H1 (cell line): ENCODE measurements at regions not wholly inside any gene's neighbourhood (a gene's known extent, or its start where the extent isn't known, plus 50 kb on each side); places are given as distances from the start of the nearest gene placed in this dataset.

Source experiments
- CTCF ChIA-PET: fragments of 300-600 bp; sonication (Branson Sonifier 250); formaldehyde crosslinking; loops from one replicate; lab custom pipeline; 2021; ENCODE audit not compliant: partially characterized antibody; lab: Charles Lee
- POLR2A ChIA-PET: fragments of 300-600 bp; sonication (Branson Sonifier 250); formaldehyde crosslinking; loops from one replicate; lab custom pipeline; 2021; ENCODE audit warnings: inconsistent platforms; ENCODE audit not compliant: partially characterized antibody; lab: Charles Lee
- DNase-seq, 2 experiments: peaks; one replicate each; pipeline versions ENCODE4 v3.0.0 to v3.0.0-alpha.2; 2010 to 2022; ENCODE audit warnings: low spot score in 2 of 2, low read depth in 1 of 2, mixed read lengths in 1 of 2
- FAIRE-seq: peaks from 2 replicates; lab custom pipeline; 2011; peaks lifted over from hg19 to GRCh38; lab: Jason Lieb, UNC
- H2AFZ ChIP-seq: 2 replicates; pipeline ENCODE4 v1.8.1; 2012; ENCODE audit warnings: low read length, inconsistent platforms
- H2AK5ac ChIP-seq: 2 replicates; pipeline ENCODE4 v1.6.1; 2013; ENCODE audit warnings: low read depth, low read length
- H2BK120ac ChIP-seq: replicated peaks from 2 replicates; pipeline ENCODE3; 2013; ENCODE audit warnings: low read depth, low read length, inconsistent platforms
- H2BK12ac ChIP-seq: 2 replicates; pipeline ENCODE4 v1.6.1; 2013; ENCODE audit warnings: low read depth, low read length
- H2BK15ac ChIP-seq: 2 replicates; pipeline ENCODE4 v1.6.1; 2013; ENCODE audit warnings: low read length
- H2BK20ac ChIP-seq: 2 replicates; pipeline ENCODE4 v1.6.1; 2013; ENCODE audit warnings: low read length
- H2BK5ac ChIP-seq: 2 replicates; pipeline ENCODE4 v1.6.1; 2013; ENCODE audit warnings: low read depth, low read length
- H3K14ac ChIP-seq: 2 replicates; pipeline ENCODE4 v1.6.1; 2013; ENCODE audit warnings: inconsistent platforms; ENCODE audit not compliant: insufficient read length
- H3K18ac ChIP-seq: 2 replicates; pipeline ENCODE4 v1.6.1; 2013; ENCODE audit warnings: low read length; ENCODE audit errors: extremely low read depth
- H3K23ac ChIP-seq: 2 replicates; pipeline ENCODE4 v1.6.1; 2013; ENCODE audit warnings: inconsistent platforms; ENCODE audit not compliant: insufficient read length
- H3K23me2 ChIP-seq: 2 replicates; pipeline ENCODE4 v1.6.1; 2013; ENCODE audit warnings: low read depth, low read length
- H3K27ac ChIP-seq: 2 replicates; pipeline ENCODE4 v1.6.1; 2011; ENCODE audit warnings: low read depth, low read length, inconsistent platforms
- H3K27me3 ChIP-seq, 4 experiments: replicated peaks in 1 of 4; 1 replicate in 1 of 4; 2 replicates in 3 of 4; pipeline versions ENCODE4 v1.6.1 to v1.8.1; 2011 to 2013; ENCODE audit warnings: low read length in 3 of 4, mild to moderate bottlenecking in 3 of 4, inconsistent platforms in 2 of 4, mixed read lengths in 2 of 4, moderate library complexity in 1 of 4; ENCODE audit not compliant: control insufficient read depth in 3 of 4, insufficient read depth in 3 of 4; ENCODE audit errors: extremely low read depth in 1 of 4
- H3K36me3 ChIP-seq, 4 experiments: 2 replicates each; pipeline versions ENCODE4 v1.6.1 to v1.8.1; 2011 to 2013; ENCODE audit warnings: mild to moderate bottlenecking in 4 of 4, low read length in 3 of 4, moderate library complexity in 2 of 4, control low read depth in 1 of 4, inconsistent platforms in 1 of 4; ENCODE audit not compliant: insufficient read depth in 4 of 4, control insufficient read depth in 2 of 4
- H3K4ac ChIP-seq: replicated peaks from 2 replicates; pipeline ENCODE3; 2013; ENCODE audit warnings: low read length, low read depth, mixed read lengths, inconsistent platforms; ENCODE audit not compliant: insufficient read length
- H3K4me1 ChIP-seq, 4 experiments: replicated peaks in 1 of 4; 1 replicate in 1 of 4; 2 replicates in 3 of 4; pipeline versions ENCODE4 v1.6.1 to v1.8.1; 2011 to 2013; ENCODE audit warnings: low read length in 3 of 4, inconsistent platforms in 2 of 4, mixed read lengths in 1 of 4; ENCODE audit not compliant: insufficient read depth in 4 of 4, control insufficient read depth in 3 of 4
- H3K4me2 ChIP-seq, 2 experiments: 2 replicates each; pipeline versions ENCODE4 v1.6.1 to v1.8.1; 2011 to 2013; ENCODE audit warnings: low read depth in 2 of 2, low read length in 2 of 2, control low read depth in 1 of 2, inconsistent platforms in 1 of 2, mild to moderate bottlenecking in 1 of 2; ENCODE audit not compliant: insufficient read depth in 1 of 2
- H3K4me3 ChIP-seq, 4 experiments: fragments of 200-600, 300-600 bp in 1 of 4; sonication (generic), shearing (Covaris generic), sonication (Bioruptor Twin) in 1 of 4; 2 replicates each; pipeline versions ENCODE4 v1.5.1 to v1.8.1; 2011 to 2016; ENCODE audit warnings: low read length in 4 of 4, low read depth in 3 of 4, control low read depth in 2 of 4, inconsistent platforms in 2 of 4, mild to moderate bottlenecking in 2 of 4, mixed read lengths in 1 of 4, moderate library complexity in 1 of 4; ENCODE audit not compliant: insufficient read depth in 2 of 4; ENCODE audit errors: extremely low read depth in 1 of 4
- H3K56ac ChIP-seq: replicated peaks from 2 replicates; pipeline ENCODE3; 2013; ENCODE audit warnings: low read depth, mild to moderate bottlenecking, mixed read lengths, low read length, inconsistent platforms; ENCODE audit not compliant: insufficient read length
- H3K79me1 ChIP-seq: 2 replicates; pipeline ENCODE4 v1.6.1; 2013; ENCODE audit warnings: low read depth, low read length, control low read depth
- H3K79me2 ChIP-seq, 2 experiments: 2 replicates each; pipeline versions ENCODE4 v1.6.1 to v1.8.1; 2012 to 2013; ENCODE audit warnings: low read length in 2 of 2, mild to moderate bottlenecking in 2 of 2, inconsistent platforms in 1 of 2; ENCODE audit not compliant: insufficient read depth in 2 of 2, control insufficient read depth in 1 of 2
- H3K9ac ChIP-seq, 4 experiments: replicated peaks in 1 of 4; 1 replicate in 1 of 4; 2 replicates in 3 of 4; pipeline versions ENCODE4 v1.6.1 to v1.8.1; 2011 to 2013; ENCODE audit warnings: low read depth in 3 of 4, low read length in 3 of 4, control low read depth in 2 of 4, mild to moderate bottlenecking in 2 of 4, moderate library complexity in 2 of 4, inconsistent platforms in 1 of 4; ENCODE audit errors: extremely low read depth in 1 of 4
- H3K9me3 ChIP-seq, 2 experiments: 2 replicates each; pipeline versions ENCODE4 v1.6.1 to v1.8.1; 2012 to 2013; ENCODE audit warnings: mild to moderate bottlenecking in 2 of 2, moderate library complexity in 2 of 2, control low read depth in 1 of 2, inconsistent platforms in 1 of 2, low read depth in 1 of 2, low read length in 1 of 2, mixed read lengths in 1 of 2; ENCODE audit not compliant: insufficient read depth in 2 of 2
- H4K20me1 ChIP-seq, 2 experiments: replicated peaks in 1 of 2; 2 replicates each; pipeline versions ENCODE3 to v1.8.1; 2011 to 2013; ENCODE audit warnings: inconsistent platforms in 2 of 2, low read length in 2 of 2, mild to moderate bottlenecking in 1 of 2; ENCODE audit not compliant: insufficient read depth in 2 of 2, control insufficient read depth in 1 of 2
- H4K5ac ChIP-seq: 2 replicates; pipeline ENCODE4 v1.6.1; 2013; ENCODE audit warnings: low read length, low read depth, mixed read lengths, inconsistent platforms; ENCODE audit not compliant: insufficient read length
- H4K8ac ChIP-seq: 2 replicates; pipeline ENCODE4 v1.8.0; 2013; ENCODE audit warnings: mild to moderate bottlenecking, moderate library complexity, low read length, inconsistent platforms; ENCODE audit not compliant: insufficient read depth; ENCODE audit errors: extremely low read depth
- H4K91ac ChIP-seq: replicated peaks from 2 replicates; pipeline ENCODE3; 2013; ENCODE audit warnings: low read length, mixed read lengths, inconsistent platforms; ENCODE audit not compliant: insufficient read length
- PHF8 ChIP-seq: fragments of 200-600 bp; sonication (generic); conservative IDR thresholded peaks from 2 replicates; pipeline ENCODE4 v1.7.1; 2012; ENCODE audit warnings: low read depth, mild to moderate bottlenecking, inconsistent platforms, low read length, moderate library complexity
- POLR2AphosphoS5 ChIP-seq: IDR thresholded peaks from 2 replicates; pipeline ENCODE4 v1.6.1; 2011; ENCODE audit warnings: low read depth, low read length
- RBBP5 ChIP-seq: IDR thresholded peaks from 2 replicates; pipeline ENCODE4 v1.7.1; 2012; ENCODE audit warnings: low read depth, mild to moderate bottlenecking, inconsistent platforms, low read length, moderate library complexity, borderline replicate concordance
- WGBS, 2 experiments: shearing (Covaris generic) in 1 of 2; methylation state at CpG; one replicate each; pipeline versions ENCODE4 v1.1.6 to v1.1.7; 2013 to 2015; ENCODE audit warnings: low lambda C conversion rate in 2 of 2, mixed read lengths in 2 of 2, inconsistent platforms in 1 of 2, low coverage in 1 of 2, missing lambda C conversion rate in 1 of 2; ENCODE audit not compliant: insufficient replicate concordance in 2 of 2, insufficient coverage in 1 of 2, insufficient read length in 1 of 2; ENCODE audit errors: extremely low coverage in 1 of 2, missing lambda C conversion rate in 1 of 2; 5-methylcytosine and 5-hydroxymethylcytosine counted together

DNA sequence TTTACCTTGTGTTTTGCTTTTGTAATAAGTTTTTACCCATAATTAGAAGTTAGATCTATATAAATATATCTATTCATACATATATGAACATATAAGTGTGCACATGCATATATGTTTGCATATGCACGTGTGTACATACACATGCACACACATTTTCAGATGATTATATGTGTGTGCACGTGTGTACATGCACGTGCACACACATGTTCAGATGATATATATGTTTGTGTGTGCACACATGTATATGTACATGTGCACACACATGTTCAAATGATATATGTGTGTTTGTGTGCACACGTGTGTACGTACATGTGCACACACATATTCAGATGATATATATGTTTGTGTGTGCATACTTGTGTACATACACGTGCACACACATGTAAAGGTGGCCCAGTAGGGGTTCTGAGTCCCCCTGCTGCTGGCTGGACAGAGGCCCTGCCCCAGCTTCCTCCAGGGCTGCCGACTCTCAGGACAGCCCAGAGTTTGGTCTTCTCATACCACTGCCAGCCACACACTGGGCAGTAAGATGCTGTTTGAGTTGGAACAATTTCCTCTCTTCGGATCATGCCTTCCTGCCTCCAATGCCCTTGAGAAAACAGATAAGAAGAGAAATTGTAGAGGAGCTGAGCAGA, 252.3 kb upstream of the PPP2R2D start:
- Histone ChIP-seq H3K18ac (no peak overlapping the region), H2BK5ac (no peak overlapping the region), H3K79me2 (no peaks in the 10 kb centered on the region), H3K56ac (no peak overlapping the region), H2BK12ac (peak overlapping the region; percentile 39; the same call in 1 of the 2 replicates), H2AK5ac (no peak overlapping the region), H3K36me3 (no peaks in the 10 kb centered on the region), H4K5ac (no peak overlapping the region), H3K27ac (no peak overlapping the region), H3K79me1 (no peaks in the 10 kb centered on the region), H4K8ac (no peak overlapping the region), H3K23ac (no peak overlapping the region), H2AFZ (no peak overlapping the region), H2BK20ac (no peak overlapping the region), H4K91ac (no peak overlapping the region), H3K14ac (no peak overlapping the region), H3K4ac (no peak overlapping the region), H3K23me2 (no peaks in the 10 kb centered on the region; the same call in 1 of the 2 replicates), H3K9ac (no peak overlapping the region), H3K4me2 (no peak overlapping the region), H4K20me1 (no peaks in the 10 kb centered on the region), H3K4me3 (no peak overlapping the region), H3K27me3 (no peaks in the 10 kb centered on the region; a peak in 2 of 7 replicates), H2BK15ac (no peak overlapping the region), H3K9me3 (peaks cover 0 to 5% of the 10 kb centered on the region in 2 experiments; a peak in 1 of 4 replicates), H3K4me1 (peaks cover 6 to 33% (median 19%) of the 10 kb centered on the region in 4 experiments), H2BK120ac (no peak overlapping the region)
- ChIA-PET CTCF (interaction anchor here (0.8 to 2.1 kb wide), 2 partner anchors 66 to 194 kb away, joined by 3 to 5 read pairs; no protein-coding TSS in a partner anchor), POLR2A (no interaction called here)
- 81% methylated on average over 8 of the region's 8 CpGs; no CpG with 5 or more reads in 1 of the 2 experiments for WGBS, 2 experiments
- DNase-seq (no peak), FAIRE-seq (no peak)
- TF ChIP-seq RBBP5: no peak
- TF ChIP-seq POLR2AphosphoS5: no peak
- no peak for TF ChIP-seq PHF8
